GM19025 (cell line): ENCODE measurements at regions not wholly inside any gene's neighbourhood (a gene's known extent, or its start where the extent isn't known, plus 50 kb on each side); places are given as distances from the start of the nearest gene placed in this dataset.

Source experiments
- ATAC-seq: cut with Tn5 transposase; IDR thresholded peaks from one replicate; pipeline ENCODE4 v1.9.1; 2021; ENCODE audit warnings: mild to moderate bottlenecking, low read depth, moderate library complexity; ENCODE audit not compliant: unreplicated experiment

- ATAC-seq = no peak
Observed at GRCh38 chr4:4642496-4643000, 100.7 kb upstream of the STX18 start.

- ATAC-seq = no peak
Observed at GRCh38 chr4:4641661-4642495, 100.0 kb upstream of the STX18 start.

- ATAC-seq = no peak
Observed at GRCh38 chr4:4641254-4641653, 99.4 kb upstream of the STX18 start.

DNA sequence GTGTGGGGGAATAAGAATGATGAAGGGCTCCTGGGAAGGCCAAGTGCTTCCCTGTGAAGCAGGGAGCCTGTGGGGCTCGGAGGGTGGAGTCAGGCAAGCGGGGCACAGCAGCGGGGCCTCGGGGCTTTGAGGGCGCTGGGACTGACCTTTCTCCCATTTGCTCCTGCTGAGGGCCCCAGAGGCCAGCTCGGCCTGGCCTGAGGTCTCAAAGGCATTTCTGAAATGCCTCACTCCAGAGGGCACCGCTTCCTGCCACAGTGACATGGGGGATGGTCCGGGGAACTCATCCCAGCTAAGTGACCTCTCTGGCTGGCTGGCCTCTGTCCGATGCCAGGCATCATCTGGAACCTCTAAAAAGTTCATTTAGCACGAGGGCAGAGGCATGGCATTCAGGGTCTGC lies 98.8 kb upstream of the STX18 start:
- ATAC-seq = no peak

DNA sequence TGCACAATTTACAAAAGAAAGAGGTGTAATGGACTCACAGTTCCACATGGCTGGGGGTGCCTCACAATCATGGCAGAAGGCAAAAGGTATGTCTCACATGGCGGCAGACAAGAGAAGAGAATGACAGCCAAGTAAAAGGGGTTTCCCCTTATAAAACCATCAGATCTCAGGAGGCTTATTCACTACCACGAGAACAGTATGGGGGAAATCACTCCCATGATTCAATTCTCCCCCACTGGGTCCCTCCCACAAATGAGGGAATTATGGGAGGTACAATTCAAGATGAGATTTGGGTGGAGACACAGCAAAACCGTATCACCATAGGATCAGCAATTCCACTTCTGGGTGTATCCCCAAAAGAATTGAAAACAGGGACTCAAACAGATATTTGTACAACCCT lies 97.5 kb upstream of the STX18 start:
- ATAC-seq = no peak

DNA sequence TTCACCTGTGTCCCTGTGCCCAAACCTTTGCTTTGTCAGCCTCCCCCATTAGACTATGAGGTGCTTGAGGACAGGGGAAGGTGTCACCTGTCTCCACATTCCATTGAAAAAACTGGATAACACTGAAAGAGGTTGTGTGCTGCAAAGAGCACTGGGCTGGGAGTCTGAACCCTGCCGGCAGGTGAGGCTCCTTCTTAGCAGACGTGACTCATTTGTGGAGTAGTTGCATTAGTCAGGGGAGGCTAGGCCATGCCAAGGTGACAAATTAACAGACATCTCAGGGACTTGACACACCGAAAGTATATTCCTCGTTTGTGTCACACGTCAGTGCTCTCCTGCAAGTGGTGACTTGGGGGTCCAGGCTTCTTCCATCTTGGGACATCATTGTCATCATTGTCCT lies 95.9 kb upstream of the STX18 start:
- peak; percentile 64 for ATAC-seq

GRCh38 chr4:4633431-4633830 lies 91.6 kb upstream of the STX18 start:
- ATAC-seq = no peak

GRCh38 chr4:4631150-4631549 lies 89.3 kb upstream of the STX18 start:
- ATAC-seq = peak; percentile 74

GRCh38 chr4:4627906-4628305 lies 86.1 kb upstream of the STX18 start:
- ATAC-seq = no peak

DNA sequence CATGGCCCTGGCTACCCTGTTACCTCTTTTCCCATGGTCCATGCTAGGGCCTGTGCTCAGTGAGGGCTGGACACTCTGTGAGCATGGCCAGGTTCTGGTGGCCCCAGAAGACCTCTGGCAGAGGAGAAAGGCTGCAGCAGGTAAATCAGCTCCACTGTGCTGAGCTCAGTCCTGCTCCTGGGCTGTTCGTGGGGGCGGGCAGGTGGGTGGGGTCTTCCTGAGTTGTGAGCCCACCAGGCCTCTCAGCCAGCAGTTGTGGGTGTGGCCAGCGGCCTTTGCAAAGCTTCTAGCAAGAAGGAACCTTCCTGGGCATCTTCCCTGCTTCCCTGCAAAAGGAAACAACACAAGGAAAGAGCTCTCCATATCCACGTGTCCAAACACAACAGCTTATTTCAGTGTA lies 85.3 kb upstream of the STX18 start:
- ATAC-seq = no peak

DNA sequence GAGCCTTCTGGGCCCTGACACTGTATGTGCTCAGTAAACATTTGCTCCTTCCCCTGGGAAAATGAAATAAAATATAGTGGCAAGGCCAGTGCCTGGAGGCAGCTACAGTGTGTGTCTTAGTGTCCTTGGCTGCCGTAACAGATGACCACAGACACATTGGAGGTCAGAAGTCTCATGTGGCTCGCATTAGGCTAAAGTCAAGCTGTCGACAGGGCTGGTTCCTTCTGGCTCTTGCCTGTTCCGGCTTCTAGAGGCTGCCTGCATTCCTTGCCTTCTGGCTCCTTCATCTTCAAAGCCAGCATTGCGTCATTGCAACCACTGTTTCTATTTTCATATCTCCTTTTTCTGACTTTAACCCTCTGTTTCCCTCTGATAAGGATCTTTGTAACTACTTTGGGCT lies 83.6 kb upstream of the STX18 start:
- ATAC-seq = no peak

DNA sequence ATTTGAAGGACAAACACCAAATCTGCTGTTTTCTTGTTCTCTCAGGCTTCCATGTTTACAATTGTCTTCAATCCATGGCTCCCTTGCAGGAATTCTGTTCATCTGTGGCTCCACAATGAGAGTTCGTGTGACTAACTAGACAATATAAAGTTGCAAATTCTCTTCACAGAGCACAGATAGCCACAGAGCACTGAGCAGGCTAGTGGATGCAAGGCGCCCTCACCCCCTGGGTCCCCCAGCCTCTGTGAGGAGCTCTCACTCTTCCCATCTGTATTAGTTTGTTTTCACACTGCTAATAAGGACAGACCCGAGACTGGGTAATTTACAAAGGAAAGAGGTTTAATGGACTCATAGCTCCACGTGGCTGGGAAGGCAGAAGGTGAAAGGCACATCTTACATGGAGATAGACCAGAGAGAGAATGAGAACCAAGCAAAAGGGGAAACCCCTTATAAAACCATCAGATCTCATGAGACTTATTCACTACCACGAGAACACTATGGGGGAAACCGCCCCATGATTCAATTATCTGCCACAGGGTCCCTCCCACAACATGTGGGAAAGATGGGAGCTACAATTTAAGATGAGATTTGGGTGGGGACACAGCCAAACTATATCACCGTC lies 82.5 kb upstream of the STX18 start:
- ATAC-seq = no peak

DNA sequence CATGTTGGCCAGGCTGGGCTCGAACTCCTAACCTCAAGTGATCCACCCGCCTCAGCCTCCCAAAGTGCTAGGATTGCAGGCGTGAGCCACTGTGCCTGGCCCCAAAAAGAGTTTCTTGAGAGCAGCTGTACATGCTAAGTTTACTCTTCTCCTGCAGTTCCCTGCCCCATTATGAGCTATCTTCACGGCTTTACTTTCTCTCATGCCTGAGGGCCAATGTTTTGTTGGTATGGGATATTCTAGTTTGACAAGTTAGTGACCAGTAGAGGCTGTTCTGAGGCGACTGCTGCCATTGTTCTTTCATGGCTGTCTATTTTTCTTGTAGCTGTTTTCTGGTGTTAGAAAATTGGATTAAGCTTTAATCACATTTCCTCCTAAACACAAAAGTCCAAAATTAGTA lies 78.0 kb upstream of the STX18 start:
- ATAC-seq = no peak

DNA sequence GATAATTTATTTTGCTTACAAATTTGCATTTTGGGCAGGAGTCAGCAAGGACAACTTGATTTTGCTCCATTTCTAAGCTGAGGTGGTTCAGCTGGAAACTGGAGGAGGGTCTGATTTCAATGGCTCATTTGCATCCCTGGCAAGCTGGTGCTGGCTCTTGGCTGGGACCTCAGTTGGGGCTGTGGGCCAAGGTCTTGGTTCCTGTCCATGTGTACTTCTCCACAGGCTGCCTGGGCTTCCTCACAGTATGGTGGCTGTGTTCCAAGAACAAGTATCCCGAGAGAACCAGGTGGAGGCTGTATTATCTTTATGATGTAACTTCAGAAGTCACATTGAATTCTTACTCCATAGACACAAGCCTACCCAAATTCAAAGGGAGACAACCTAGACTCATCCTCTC lies 77.0 kb upstream of the STX18 start:
- ATAC-seq = no peak

DNA sequence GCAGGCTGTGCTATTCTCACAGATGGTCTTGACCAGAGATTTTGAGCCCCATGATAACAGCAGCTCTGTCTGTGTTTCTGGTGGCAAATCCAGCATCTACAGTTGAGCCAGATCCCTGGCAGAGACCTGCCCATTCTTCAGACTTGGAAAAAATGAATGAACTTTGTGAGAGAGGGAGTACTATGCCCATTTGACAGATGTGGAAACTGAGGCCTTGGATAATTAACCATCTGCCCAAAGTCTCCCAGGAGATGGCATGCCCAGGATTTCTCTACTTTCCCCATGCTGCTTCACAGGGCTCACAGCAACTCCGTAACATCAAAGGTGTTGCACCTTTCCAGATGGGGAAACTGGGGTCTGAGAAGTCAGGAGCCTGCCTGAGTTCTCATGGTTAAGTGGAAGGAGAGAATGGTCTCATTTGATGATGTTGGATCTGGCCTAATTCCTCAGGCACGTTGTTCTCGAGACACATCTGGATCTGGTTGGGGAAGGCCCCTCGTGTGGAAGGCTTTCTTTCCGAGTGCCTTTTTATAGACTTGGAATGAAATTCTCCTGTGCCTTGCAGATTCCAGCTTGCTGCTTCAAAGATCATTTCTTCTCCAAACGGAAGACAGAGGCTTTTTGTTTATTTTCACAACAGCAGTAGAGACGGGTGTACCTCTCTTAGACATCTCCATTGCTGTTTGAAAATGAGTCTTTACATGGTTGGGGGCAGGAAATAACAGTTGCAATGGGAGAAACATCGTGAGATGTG lies 73.3 kb upstream of the STX18 start:
- no peak for ATAC-seq

- no peak for ATAC-seq
Observed at GRCh38 chr4:4613641-4614286, 71.9 kb upstream of the STX18 start.

DNA sequence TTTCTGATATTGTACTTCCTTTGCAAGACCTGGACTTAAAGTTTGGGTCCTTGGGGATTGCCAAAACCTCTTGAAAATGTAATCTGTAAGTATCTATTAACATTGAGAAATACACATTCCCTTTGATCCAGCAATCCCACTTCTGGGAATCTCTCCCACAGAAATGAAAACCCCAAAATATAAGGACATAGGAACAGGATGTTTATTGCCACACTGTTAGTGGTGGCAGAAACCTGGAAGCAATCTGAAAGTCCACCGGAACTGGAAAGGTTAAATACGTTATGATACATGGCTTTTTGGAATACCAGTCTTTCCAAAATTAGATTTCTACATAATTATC lies 71.2 kb upstream of the STX18 start:
- no peak for ATAC-seq

GRCh38 chr4:4610672-4611071 lies 68.8 kb upstream of the STX18 start:
- no peak for ATAC-seq

DNA sequence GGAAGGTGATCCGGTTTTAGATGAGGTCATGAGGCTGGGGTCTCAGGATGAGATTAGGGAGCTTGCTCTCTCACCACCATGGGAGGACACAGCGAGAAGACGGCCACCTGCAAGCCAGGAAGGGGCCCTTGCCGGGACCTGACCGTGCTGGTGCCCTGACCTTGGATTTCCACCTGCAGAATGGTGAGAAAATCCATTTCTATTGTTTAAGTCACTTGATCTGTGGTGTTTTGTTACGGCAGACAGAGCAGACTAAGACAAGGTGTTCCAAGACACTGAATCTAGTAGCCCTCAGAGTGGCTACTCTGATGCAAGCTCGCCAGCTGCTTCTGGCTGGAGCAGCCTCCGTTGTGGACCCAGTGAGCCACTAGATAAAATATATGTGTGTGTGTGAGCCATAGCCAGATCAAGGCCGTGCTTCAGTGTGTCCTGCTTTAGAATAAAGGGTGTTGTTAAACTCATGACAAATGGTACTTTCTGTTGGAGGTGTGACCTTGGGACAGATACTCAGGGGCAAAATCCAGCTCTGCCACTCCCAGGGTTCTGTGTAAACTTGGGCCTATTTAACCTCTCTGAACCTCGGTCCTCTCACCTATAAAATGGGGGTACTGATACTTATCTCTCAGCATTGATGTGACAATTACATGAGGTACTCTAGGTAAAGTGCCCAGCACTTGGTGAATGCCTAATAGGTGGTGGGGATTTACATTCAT lies 67.9 kb upstream of the STX18 start:
- ATAC-seq = no peak

DNA sequence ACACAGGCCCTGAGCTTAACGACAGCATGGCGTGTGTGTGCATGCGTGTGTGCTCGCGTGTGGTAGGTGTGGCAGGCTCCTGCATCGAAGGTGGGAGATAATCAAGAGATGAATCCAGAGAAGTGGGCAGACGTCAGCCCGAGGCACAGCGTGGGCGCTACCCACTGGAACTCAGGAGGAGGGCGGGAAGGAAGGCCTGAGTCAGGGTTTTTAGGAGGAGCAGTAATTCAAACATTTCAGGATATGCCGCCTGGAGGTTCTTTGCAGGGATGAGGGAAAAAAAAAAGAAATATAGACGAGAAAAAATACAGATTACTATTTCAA lies 66.3 kb upstream of the STX18 start:
- no peak for ATAC-seq
